ENCODE measurements at regions not wholly inside any gene's neighbourhood (a gene's known extent, or its start where the extent isn't known, plus 50 kb on each side); places are given as distances from the start of the nearest gene placed in this dataset.

GRCh38 chr9:2481216-2481615, 140.4 kb upstream of the VLDLR start:
- H2AFZ ChIP-seq (ENCODE audit: control insufficient read depth, low read depth, low read length): no peak overlapping the region
- 40% methylated on average over 3 of the region's 3 CpGs for WGBS (ENCODE audit: insufficient coverage, insufficient replicate concordance, low lambda C conversion rate, missing lambda C conversion rate)
- no peak overlapping the region for H3K4me3 ChIP-seq
- BruUV-seq (replicated peaks): no TSS peak
- no peaks in the 10 kb centered on the region for H3K36me3 ChIP-seq (ENCODE audit: control insufficient read depth in 2 of 2, insufficient read depth in 2 of 2, low read length in 1 of 2)
- no peaks in the 10 kb centered on the region for H3K9me3 ChIP-seq (replicated peaks; ENCODE audit: control insufficient read depth, insufficient read depth, low read length)
- intact Hi-C loops (cut with micrococcal nuclease; ENCODE audit: unreplicated experiment): no loop called here
- H3K27me3 ChIP-seq (replicated peaks in 1 of 2; ENCODE audit: control insufficient read depth in 2 of 2, insufficient read depth in 2 of 2, low read length in 1 of 2): no peaks in the 10 kb centered on the region
- TF ChIP-seq STAT3 (IDR thresholded peaks at IDR 0.05; ENCODE audit: low read depth, low read length): no peak
- TF ChIP-seq ZNF592 (IDR thresholded peaks at IDR 0.05): no peak
- no peak for TF ChIP-seq ZNF274 (IDR thresholded peaks at IDR 0.05; ENCODE audit: insufficient read depth, insufficient read length)
- no peak for TF ChIP-seq CBX3 (IDR thresholded peaks at IDR 0.05; ENCODE audit: borderline replicate concordance, low read depth)
- no peak for TF ChIP-seq JUNB (IDR thresholded peaks at IDR 0.05)
- no peak for TF ChIP-seq NFYB (IDR thresholded peaks at IDR 0.05; ENCODE audit: insufficient read depth, low read depth, low read length)
- TF ChIP-seq ZBTB33 (IDR thresholded peaks at IDR 0.05): no peak
- TF ChIP-seq NBN (IDR thresholded peaks at IDR 0.05): no peak
- no peak for TF ChIP-seq SMARCA5 (IDR thresholded peaks at IDR 0.05)
- no peak for TF ChIP-seq TARDBP (IDR thresholded peaks at IDR 0.05; ENCODE audit: borderline replicate concordance)
- no peak for TF ChIP-seq BRCA1 (IDR thresholded peaks at IDR 0.05; ENCODE audit: low read depth, low read length)
- no peak for TF ChIP-seq FOXK2 (IDR thresholded peaks at IDR 0.05)
- no peak for TF ChIP-seq ELK1 (IDR thresholded peaks at IDR 0.05; ENCODE audit: low read depth, low read length)
- TF ChIP-seq FOS (IDR thresholded peaks at IDR 0.05; ENCODE audit: borderline replicate concordance, extremely low read depth, insufficient read length): no peak
- no peaks in the 10 kb centered on the region for H4K20me1 ChIP-seq (ENCODE audit: control insufficient read depth, insufficient read depth)
- H3K9ac ChIP-seq (ENCODE audit: control insufficient read depth, insufficient read depth, low read length): no peak overlapping the region
- ChIA-PET POLR2A (interaction anchor here (1.0 kb wide), 1 partner anchor 21 kb away, joined by 3 read pairs; no protein-coding TSS in a partner anchor), RAD21 (ENCODE audit: unreplicated experiment) (interaction anchor here (0.6 kb wide), 1 partner anchor 1505 kb away, joined by 3 read pairs; no protein-coding TSS in a partner anchor), SMC1A (ENCODE audit: uncharacterized antibody, unreplicated experiment) (interaction anchor here (0.7 to 0.8 kb wide), 2 partner anchors 15 to 242 kb away, joined by 3 read pairs; no protein-coding TSS in a partner anchor), CTCF (no interaction called here)
- ATAC-seq (no peak), FAIRE-seq (no peak), DNase-seq (ENCODE audit: low read depth, low spot score) (no peak)
- H3K4me1 ChIP-seq (ENCODE audit: control insufficient read depth, insufficient read depth, low read length): no peaks in the 10 kb centered on the region
- no peaks in the 10 kb centered on the region for H3K79me2 ChIP-seq (ENCODE audit: control insufficient read depth, insufficient read depth, low read length)
- H3K27ac ChIP-seq (ENCODE audit: control insufficient read depth, insufficient read depth): no peak overlapping the region
- in situ Hi-C loops (cut with MboI): no loop called here
- H3K4me2 ChIP-seq (ENCODE audit: control insufficient read depth, insufficient read depth): no peak overlapping the region
